GM21390 (cell line): ENCODE measurements at regions not wholly inside any gene's neighbourhood (a gene's known extent, or its start where the extent isn't known, plus 50 kb on each side); places are given as distances from the start of the nearest gene placed in this dataset.
"Not testable (repeated sequence)": the region's sequence is repeated elsewhere in the genome, so short reads cannot be mapped to it uniquely, and the experiment has no call there.

Experiments
- ATAC-seq: cut with Tn5 transposase; IDR thresholded peaks from one replicate; pipeline ENCODE4 v1.9.1; 2021; ENCODE audit not compliant: unreplicated experiment

DNA sequence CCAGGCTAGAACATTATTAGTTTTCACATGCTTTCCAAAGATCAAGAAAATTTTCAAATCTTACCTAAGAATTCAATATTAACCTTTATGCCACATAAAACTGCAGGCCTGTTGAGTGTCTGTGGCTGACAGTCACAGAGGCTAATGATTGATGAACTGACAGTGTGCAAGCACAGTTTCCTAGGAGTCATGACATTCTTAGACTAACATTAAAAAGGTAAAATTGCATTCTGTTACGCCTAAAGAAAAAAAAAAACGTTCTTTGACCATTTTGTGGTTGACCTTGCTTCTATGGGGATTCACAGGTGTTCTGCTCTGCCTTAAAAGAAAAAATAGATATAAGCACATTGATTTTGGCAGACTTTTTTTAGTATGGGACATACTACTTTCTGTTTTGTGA is 1776.2 kb downstream of the PCDH9 start:
- ATAC-seq, result no peak

DNA sequence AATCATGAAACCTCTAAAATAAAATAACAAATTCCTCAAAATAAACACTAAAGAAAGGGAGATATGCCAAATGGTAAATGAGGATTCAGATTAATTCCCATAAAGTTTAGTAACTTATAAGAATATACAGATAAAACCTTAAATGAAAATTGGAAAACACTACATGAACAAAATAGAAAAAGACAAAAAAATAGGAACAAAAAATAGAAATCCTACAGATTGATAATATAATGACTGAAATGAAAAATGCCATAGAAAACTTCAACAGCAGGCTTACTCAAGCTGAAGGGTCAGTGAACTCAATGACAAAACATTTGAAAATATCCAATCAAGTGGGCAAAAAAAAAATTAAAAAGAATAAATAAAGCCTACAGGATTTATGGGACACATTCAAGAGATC is 1784.8 kb downstream of the PCDH9 start:
- no peak for ATAC-seq

DNA sequence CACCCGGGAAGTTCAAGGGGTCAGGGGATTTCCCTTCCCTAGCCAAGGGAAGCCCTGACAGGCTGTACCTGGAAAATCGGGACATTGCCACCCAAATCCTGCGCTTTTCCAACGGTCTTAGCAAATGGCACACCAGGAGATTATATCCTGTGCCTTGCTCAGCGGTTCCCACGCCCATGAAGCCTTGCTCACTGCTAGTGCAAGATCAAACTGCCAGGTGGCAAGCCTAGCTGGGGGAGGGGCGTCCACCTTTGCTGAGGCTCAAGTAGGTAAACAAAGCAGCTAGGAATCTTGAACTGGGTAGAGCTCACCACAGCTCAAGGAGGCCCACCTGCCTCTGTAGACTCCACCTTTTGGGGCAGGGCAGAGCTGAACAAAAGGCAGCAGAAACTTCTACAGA is 1794.5 kb downstream of the PCDH9 start:
- no peak for ATAC-seq

DNA sequence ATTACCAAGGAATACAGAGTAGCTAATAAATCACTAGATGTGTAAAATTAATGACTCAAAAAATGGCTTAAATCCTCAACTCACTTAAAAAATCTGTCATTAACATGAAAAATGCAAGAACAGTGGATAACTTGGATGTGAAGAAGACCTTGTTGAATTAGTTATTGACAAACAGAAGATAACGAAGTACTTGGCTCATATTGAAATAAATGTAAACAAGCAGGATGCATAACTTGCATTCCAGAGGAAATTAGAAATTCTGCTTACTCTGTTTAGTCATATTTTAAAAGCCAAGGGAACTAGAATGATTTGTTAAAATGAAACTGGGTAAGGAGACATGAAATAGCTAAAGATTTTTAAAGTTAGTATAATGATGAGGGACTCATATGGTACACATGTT is 1812.2 kb downstream of the PCDH9 start:
- no peak for ATAC-seq

DNA sequence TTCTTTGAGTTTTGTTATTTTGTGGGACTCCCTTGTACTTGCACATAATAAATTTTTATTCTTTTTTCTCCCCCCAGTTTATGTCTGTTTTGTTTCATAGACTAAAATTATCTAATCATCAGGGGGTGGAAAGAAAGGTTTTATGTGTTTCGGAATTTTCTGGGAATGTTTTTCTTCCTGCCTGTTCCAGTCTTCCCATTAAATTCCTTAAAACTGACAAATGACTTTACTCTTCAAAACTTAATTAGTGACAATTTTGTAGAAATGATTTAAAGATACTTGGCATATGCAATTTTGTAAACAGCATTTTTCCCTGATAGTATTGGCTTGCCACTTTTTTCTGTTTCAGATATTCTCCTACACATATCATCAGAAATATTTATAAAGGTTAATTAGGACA is 1813.4 kb downstream of the PCDH9 start:
- no peak for ATAC-seq

DNA sequence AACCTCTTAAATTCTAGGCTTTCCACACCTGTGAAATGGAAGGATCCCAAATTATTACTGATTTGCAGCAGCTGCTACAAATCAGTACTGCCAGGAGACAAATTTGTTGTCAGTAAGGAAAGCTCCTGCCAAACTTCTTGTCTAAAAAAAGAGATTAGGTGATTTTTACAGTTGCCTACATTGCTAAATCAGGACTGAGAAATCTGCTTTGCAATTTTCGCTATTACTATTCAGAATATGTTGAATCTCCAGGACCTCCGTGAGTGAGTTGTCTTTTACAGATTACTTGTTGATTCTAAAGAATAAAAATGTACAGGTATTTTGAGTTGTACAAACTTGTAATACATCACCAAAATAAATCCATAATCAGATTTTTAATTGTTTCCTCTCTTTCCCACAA is 1815.9 kb downstream of the PCDH9 start:
- no peak for ATAC-seq

DNA sequence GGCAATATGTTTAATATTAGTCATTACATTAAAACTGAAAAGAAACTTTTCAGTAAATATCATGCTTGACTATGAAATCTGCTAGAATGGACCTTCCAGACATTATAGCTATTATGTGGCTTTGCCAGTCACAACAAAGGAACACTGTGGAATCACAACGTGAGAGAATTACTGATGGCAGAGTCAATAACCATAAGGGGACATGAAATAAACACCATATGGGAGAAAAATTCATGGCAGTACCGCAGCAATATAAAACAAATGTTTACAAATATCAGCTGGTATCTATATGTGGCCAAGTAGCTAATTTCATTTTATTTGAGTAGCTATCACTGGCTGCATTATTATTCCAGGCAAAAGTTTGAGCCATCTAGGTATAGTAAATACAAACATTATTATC is 1818.6 kb downstream of the PCDH9 start:
- ATAC-seq, result no peak

DNA sequence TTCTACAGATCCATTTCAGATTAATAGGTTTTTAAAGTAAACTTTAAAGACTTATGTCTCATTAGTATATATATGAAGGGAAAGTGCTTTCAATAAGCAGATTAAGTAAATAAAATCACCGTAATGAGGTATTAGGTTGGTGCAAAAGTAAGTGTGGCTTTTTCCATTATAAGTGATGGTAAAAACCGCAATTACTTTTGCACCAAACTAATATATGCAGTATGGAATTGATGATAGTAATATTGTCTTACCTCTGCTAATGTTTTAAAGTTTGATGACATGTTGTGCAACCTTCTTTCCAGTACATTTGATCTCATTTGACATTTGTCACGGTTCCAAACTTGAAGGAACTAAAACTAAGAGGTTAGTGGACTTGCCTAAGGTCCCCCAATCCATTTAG is 1819.3 kb downstream of the PCDH9 start:
- no peak for ATAC-seq

DNA sequence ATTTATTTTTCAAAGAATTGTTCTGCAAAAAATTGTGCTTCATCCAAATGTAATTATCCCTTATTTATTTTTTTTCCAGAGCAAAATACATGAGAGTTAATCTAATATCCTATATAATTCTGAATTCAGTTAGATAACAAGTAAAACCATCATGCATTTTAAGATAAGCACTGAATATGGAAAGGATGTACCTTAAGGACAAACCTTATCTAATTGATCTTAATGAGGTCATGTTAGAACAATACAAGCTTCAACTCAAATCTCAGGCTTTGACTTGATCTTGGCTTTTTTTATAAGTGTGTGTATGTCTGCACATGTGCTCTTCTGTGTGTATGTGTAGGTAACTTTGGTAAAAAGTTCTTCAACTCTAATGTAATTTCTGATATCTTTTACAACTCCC is 1828.8 kb downstream of the PCDH9 start:
- no peak for ATAC-seq

DNA sequence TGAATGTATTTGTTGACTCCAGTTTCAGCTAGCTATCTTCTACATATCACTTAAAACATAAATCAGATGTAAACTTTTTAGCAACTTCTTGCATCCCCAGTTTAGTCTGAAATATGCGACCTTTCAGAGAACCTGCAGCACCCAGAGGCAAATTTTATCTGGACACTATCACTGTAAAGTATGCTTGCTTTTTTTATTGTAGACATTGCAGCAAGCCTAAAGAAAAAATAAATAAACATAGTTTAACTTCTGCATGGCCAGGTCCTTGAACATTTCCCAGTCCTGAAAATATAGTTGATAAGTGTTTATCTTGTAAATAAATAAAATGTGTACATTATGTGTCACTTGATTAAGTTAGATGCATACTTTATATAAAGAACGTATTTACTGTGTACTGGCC is 1829.4 kb downstream of the PCDH9 start:
- no peak for ATAC-seq

DNA sequence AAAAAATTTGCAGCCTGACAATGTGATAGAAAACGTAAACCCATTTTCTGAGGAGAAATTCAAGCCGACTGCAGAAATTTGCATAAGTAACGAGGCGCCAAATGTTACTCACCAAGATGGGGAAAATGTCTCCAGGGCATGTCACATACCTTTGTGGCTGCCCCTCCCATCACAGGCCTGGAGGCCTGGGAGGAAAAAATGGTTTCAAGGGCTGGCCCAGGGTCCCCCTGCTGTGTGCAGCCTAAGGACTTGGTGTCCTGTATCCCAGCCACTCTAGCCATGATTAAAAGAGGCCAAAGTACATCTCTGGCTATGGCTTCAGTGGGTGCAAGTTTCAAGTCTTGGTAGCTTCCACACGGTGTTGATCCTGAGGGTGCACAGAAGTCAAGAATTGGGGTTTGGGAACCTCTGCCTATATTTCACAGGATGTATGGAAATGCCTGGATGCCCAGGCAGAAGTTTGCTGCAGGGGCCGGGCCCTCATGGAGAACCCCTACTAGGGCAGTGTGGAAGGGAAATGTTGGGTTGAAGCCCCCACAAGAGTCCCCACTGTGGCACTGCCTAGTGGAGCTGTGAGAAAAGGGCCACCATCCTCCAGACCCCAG is 1842.3 kb downstream of the PCDH9 start:
- ATAC-seq, result no peak

DNA sequence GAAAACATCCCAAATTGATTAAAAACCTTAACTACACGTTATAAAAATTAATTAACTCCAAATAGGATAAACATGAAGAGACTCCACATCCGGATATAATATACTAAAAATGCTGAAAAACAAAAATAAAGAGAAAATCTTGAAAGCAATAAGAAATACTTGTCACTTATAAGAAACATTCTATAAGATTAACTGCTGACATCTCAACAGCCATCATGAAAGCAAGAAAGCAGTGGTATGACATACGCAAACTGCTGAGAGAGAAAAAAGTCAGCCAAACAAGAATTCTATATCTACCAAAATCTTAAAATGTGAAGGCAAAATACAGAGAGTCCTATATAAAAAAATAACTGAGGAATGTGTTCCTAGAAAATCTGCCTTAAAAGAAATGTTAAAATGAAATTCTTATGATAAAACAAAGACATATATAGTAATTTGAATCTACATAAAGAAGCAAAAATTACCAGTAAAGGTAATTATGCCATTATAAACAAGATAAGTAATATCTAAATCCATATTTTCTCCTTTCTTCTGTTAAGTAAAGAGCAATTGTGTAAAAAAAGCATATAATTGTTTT is 1851.1 kb downstream of the PCDH9 start:
- no peak for ATAC-seq

DNA sequence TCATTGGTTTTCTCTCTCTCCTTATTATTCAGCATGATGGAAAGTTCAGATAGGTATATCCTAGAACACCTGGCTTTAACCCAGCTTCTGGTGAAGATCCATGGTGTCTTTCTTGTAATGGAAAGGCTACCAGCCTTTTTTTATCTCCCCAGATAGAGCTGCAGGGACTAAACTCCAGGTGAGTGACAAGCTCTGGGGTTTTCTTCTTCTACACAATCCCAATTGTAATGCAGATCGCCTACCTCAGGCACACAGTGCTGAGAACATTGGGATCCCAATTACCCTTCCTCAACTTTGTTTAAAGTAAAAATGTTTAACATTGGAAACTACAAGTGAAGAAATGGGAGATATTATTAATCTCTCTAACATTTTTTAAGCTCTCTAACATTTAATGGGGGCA is 1851.7 kb downstream of the PCDH9 start:
- no peak for ATAC-seq

DNA sequence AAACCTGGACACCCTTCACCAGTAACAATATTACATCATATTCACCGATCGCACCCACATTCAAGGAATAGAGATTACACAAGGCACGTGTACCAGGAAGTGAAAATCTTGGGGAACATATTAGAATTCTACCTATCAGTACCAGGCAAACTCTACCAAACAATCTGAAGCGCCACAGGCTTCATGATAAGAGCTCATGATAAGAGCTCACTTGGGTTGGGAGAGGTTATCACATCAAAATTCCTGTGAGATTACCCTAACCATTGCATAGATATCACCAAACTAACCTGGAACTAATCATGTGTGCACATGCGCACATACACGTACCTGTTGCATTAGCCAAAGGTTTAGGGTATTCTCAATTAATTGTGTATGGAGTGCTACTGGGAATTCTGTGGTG is 1861.3 kb downstream of the PCDH9 start:
- no peak for ATAC-seq

DNA sequence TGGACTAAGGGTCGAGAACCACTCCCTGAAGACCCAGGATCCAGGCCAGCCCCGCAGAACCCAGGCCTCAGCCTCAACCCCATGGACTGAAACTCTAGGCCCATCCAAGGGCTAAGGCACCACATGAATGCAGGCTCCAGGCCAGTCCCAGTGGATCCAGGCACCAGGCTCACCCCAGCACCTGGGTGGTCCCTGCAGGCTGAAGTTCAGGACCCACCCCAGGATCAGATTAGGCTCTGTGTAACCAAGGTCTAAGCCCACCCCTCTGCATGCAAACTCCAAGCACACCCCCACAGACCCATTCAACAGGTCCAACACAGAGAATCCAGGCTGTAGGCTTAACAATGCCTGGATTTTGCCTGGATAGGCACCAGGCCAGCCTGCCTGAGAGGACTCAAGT is 1876.2 kb downstream of the PCDH9 start:
- ATAC-seq, result no peak

DNA sequence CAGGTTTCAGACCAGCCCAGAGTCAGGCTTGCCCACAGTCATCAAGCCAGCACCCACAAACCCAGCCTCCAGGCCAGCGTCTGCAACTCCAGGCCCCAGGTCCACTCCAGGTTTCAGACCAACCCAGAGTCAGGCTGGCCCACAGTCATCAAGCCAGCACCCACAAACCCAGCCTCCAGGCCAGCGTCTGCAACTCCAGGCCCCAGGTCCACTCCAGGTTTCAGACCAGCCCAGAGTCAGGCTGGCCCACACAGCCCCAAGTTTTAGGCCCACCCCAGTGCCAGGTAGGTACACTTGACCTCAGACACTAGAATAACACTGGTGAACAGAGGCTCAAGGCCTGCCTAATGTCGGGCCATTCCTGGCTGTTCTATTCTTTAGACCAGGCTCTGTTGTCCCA is 1877.0 kb downstream of the PCDH9 start:
- not testable (repeated sequence) for ATAC-seq

DNA sequence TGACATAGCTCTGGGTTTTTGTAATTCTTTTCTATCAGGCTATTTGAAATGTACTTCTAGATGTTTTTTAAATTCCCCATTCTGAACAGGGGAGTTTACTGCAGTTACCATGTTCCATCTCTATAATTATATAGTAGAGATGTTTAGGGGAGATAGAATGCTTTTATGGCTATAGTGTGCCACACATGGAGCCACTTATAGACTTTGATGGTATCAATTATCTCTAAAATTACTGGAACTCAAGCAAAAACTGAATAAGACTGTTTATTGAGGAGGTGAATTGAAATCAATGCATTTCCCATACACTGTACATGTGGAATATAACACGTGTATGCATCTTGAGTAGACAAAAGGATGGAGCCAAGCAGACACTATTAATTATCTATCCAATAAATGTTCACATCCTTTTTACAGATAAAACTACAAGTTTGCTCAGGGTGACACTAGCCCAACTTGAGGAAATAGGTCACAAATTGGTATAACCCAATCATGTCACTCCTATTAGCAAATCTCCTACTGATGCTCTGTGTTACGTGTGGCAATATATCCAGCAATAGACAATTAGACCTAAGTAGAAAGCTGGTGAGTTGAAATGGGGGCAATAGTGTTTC is 1882.6 kb downstream of the PCDH9 start:
- ATAC-seq, result no peak

DNA sequence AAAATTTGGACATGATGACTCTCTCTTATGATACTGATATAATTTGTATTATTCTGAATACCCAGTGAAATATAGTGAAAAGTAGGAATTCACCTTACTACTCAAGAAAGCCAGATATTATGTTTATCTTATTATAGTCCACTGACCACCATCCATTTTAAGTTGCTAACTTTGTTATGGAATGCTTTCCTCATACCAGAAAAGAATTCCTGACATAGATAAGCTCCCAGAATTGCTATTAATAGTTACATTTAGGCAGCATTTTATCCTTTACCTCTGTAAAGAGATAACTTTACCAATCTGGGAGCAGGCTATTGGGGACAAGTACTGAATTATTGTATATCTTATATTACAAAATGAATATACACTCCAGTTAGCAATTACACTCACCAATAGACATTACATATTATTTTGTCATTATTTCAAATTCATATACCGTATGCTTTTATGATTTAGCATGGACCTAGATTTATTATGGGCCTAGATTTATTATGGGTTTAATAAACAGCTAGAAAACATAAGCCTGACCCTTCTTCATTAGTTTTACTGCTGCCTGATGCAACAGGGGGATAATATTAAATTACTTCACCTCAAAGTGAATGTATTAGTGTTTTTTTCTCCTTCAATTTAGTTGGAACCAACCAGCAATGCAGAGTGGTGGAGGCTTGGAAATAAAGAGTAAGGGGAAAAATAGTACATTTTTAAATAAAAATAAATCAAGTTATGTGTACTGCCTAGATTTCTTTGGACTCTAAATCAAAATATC is 1886.1 kb downstream of the PCDH9 start:
- ATAC-seq, result no peak

DNA sequence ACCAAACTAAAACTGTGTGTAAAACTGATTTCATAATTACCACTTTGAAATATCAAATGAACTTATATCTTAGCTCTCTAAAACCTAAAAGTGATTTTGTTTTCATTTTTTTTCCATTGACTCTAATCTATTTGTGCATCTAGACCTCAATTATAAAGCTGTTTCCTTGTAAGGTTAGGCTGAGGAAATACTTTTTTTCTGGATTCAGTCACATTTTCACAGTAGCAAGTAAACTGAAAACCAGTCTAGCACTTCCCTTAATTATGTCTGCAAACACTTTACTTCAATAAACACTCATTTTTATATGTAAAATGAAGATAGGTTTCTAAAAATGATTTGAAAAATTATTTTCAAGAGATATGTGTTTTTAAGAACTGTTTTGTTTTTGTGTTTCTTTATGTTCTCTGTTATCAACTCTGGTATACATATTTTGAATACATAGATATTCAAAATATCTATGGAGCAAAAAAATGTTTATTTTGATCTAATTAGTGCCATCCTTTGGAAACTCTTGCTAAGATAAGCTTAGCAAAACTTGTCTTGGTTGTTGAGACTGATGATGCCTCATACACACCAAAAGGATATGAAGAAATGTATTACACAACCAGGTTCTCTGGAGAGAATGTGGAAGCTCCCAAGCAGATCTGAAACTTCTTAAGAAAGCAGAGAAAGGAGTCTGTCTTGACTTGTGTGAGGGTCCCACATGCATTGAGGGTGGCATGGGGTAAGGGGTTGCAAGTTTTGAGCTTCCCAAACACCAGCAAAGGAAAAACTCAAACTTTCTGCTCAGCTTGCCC is 1887.4 kb downstream of the PCDH9 start:
- no peak for ATAC-seq

DNA sequence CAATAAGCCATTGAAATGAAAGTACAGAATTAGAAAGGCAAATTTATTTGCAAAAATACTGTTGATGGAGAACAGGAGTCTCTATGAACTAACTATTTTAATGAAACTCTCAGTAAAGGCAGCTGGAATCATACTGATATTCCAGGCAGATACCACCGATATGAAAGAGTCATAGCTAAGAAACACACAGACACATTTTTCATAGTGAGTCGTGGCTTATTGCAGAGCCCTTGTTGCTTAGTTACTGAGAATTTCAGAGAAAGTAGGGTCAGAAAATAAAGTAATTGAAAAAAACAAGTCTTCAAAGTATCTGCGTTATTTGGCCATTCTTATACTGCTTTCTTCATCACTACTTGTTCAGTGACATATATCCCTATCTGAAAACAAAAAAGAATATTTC is 1890.9 kb downstream of the PCDH9 start:
- no peak for ATAC-seq

DNA sequence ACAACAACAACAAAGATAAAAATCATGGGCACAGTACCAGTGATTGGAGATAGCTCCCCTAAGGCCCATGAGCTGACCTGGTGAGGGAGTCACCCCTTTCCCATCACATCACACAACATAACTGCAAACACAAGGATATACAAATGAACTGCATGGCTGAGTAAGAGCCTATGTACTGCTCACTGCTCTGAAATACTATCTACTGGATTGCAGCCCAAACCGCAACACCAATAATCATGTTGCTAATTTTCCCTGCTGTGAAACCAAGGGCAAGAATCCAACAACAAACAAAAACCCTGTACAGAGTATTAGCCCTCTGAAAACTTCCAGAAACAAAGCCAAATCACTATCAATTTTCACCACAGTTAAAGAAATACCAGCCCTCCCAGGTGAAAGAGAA is 1893.2 kb downstream of the PCDH9 start:
- ATAC-seq, result no peak
